K562 (cell line): ENCODE measurements at regions not wholly inside any gene's neighbourhood (a gene's known extent, or its start where the extent isn't known, plus 50 kb on each side); places are given as distances from the start of the nearest gene placed in this dataset.

Source experiments
- ATAC-seq: fragments of 200-7000 bp; cut with Tn5 transposase; 3 replicates; pipeline ENCODE4 v1.9.1; 2020; ENCODE audit warnings: moderate library complexity
- BruUV-seq: library from RNA; stranded (reverse); fragments of 400-500 nt; replicated peaks from 2 replicates; lab custom pipeline; 2021; lab: Mats Ljungman, UMichigan
- CTCF ChIA-PET: fragments of 300-600 bp; formaldehyde crosslinking; extraction: SDS; loops from one replicate; lab custom pipeline; 2021; ENCODE audit warnings: low intra/inter-chr PET ratio; lab: Yijun Ruan, JAX
- POLR2A ChIA-PET: fragments of 300-600, 350-650 bp; sonication (Branson Sonifier 250); formaldehyde crosslinking; extraction: SDS; loops from one replicate; lab custom pipeline; 2021; ENCODE audit warnings: antibody characterized with exemption, inconsistent platforms; lab: Yijun Ruan, JAX
- DNase-seq, 4 experiments: peaks; one replicate each; pipeline versions ENCODE4 v3.0.0 to v3.0.0-alpha.2; 2011 to 2018; ENCODE audit warnings: low spot score in 3 of 4, mixed read lengths in 3 of 4; ENCODE audit errors: extremely low read depth in 1 of 4
- FAIRE-seq: peaks from 2 replicates; lab custom pipeline; 2011; peaks lifted over from hg19 to GRCh38; lab: Jason Lieb, UNC
- H2AFZ ChIP-seq: 2 replicates; pipeline ENCODE4 v1.6.0; 2011; ENCODE audit warnings: low read depth, low read length, control low read depth, inconsistent platforms
- H3K27ac ChIP-seq: fragments of 200-600 bp; 3 replicates; pipeline ENCODE4 v1.8.0; 2011; ENCODE audit warnings: low read depth, mild to moderate bottlenecking, control low read depth, inconsistent platforms, low read length, moderate library complexity, mixed read lengths; ENCODE audit errors: extremely low read depth
- H3K27me3 ChIP-seq, 2 experiments: fragments of 300-600 bp in 1 of 2; 2 replicates in 1 of 2; 3 replicates in 1 of 2; pipeline versions ENCODE4 v1.6.0 to v1.8.0; 2011; ENCODE audit warnings: inconsistent platforms in 2 of 2, low read length in 2 of 2, mild to moderate bottlenecking in 1 of 2, mixed read lengths in 1 of 2, moderate library complexity in 1 of 2; ENCODE audit not compliant: control insufficient read depth in 2 of 2, insufficient read depth in 2 of 2
- H3K36me3 ChIP-seq: fragments of 300-600 bp; 3 replicates; pipeline ENCODE4 v1.8.0; 2011; ENCODE audit warnings: mild to moderate bottlenecking, low read length, inconsistent platforms; ENCODE audit not compliant: control insufficient read depth, insufficient read depth
- H3K4me1 ChIP-seq, 2 experiments: fragments of 200-600 bp in 1 of 2; replicated peaks in 1 of 2; 2 replicates in 1 of 2; 3 replicates in 1 of 2; pipeline versions ENCODE4 v1.5.1 to v1.8.0; 2011; ENCODE audit warnings: inconsistent platforms in 2 of 2, low read length in 2 of 2, mild to moderate bottlenecking in 1 of 2, mixed read lengths in 1 of 2, moderate library complexity in 1 of 2; ENCODE audit not compliant: control insufficient read depth in 2 of 2, insufficient read depth in 2 of 2
- H3K4me2 ChIP-seq: 2 replicates; pipeline ENCODE4 v1.6.1; 2011; ENCODE audit warnings: low read length, control low read depth, inconsistent platforms, mixed read lengths; ENCODE audit not compliant: insufficient read depth
- H3K4me3 ChIP-seq: fragments of 200-600 bp; sonication (generic), shearing (Covaris generic); 2 replicates; pipeline ENCODE4 v1.5.1; 2016; ENCODE audit warnings: control low read depth, inconsistent platforms
- H3K79me2 ChIP-seq: fragments of 200-600 bp; 3 replicates; pipeline ENCODE4 v1.8.0; 2011; ENCODE audit warnings: low read length, inconsistent platforms; ENCODE audit not compliant: control insufficient read depth, insufficient read depth
- H3K9ac ChIP-seq, 2 experiments: 2 replicates each; pipeline versions ENCODE4 v1.6.0 to v1.6.1; 2011; ENCODE audit warnings: low read depth in 2 of 2, low read length in 2 of 2, control low read depth in 1 of 2, inconsistent platforms in 1 of 2, mild to moderate bottlenecking in 1 of 2, mixed read lengths in 1 of 2; ENCODE audit not compliant: insufficient read depth in 1 of 2
- H3K9me1 ChIP-seq: one replicate; pipeline ENCODE4 v1.6.0; 2011; ENCODE audit warnings: inconsistent platforms, mild to moderate bottlenecking, low read length, moderate library complexity; ENCODE audit not compliant: control insufficient read depth, insufficient read depth
- H3K9me3 ChIP-seq: replicated peaks from 2 replicates; pipeline ENCODE4 v1.5.1; 2011; ENCODE audit warnings: low read depth, low read length, inconsistent platforms; ENCODE audit not compliant: control insufficient read depth, insufficient read depth
- H4K20me1 ChIP-seq: replicated peaks from 2 replicates; pipeline ENCODE4 v1.6.1; 2011; ENCODE audit warnings: low read length, inconsistent platforms, mixed read lengths; ENCODE audit not compliant: control insufficient read depth, insufficient read depth
- DEAF1 ChIP-seq: fragments of 450-650 bp; formaldehyde crosslinking; IDR thresholded peaks from 2 replicates; pipeline ENCODE4 v1.4.0; 2020; ENCODE audit warnings: mild to moderate bottlenecking, moderate library complexity
- FOXK2 ChIP-seq, 2 experiments: fragments of 450-650 bp; IDR thresholded peaks in 1 of 2; conservative IDR thresholded peaks in 1 of 2; 2 replicates each; pipeline ENCODE4 v1.6.1; 2016; ENCODE audit warnings: low read depth in 2 of 2, mild to moderate bottlenecking in 1 of 2
- KLF13 ChIP-seq: fragments of 450-650 bp; IDR thresholded peaks from 2 replicates; pipeline ENCODE4 v1.6.1; 2016; ENCODE audit warnings: missing genetic modification characterization, low read depth, mild to moderate bottlenecking, missing compliant biosample characterization, moderate library complexity, borderline replicate concordance
- LEF1 ChIP-seq: fragments of 450-650 bp; IDR thresholded peaks from 2 replicates; pipeline ENCODE4 v1.6.1; 2016; ENCODE audit warnings: mild to moderate bottlenecking
- MED1 ChIP-seq: sonication (generic); formaldehyde crosslinking; IDR thresholded peaks from 2 replicates; pipeline ENCODE4 v1.8.1; 2023; ENCODE audit warnings: missing genetic modification reagents, borderline replicate concordance
- NFATC3 ChIP-seq: fragments of 450-650 bp; IDR thresholded peaks from 2 replicates; pipeline ENCODE4 v1.6.1; 2017; ENCODE audit warnings: mild to moderate bottlenecking
- POLR2AphosphoS5 ChIP-seq: IDR thresholded peaks from 2 replicates; pipeline ENCODE4 v1.6.1; 2011; ENCODE audit warnings: mild to moderate bottlenecking, low read depth, low read length, moderate library complexity; ENCODE audit not compliant: control insufficient read depth, insufficient read depth
- RREB1 ChIP-seq: fragments of 250-450 bp; sonication (Bioruptor Pico); IDR thresholded peaks from 2 replicates; pipeline ENCODE4 v1.4.0; 2020
- SRF ChIP-seq, 2 experiments: fragments of 250-450, 450-650 bp in 1 of 2; sonication (Bioruptor Pico) in 1 of 2; sonication (generic) in 1 of 2; formaldehyde crosslinking; IDR thresholded peaks; 2 replicates each; pipeline versions ENCODE4 v1.5.0 to v1.5.1; 2020 to 2022; ENCODE audit warnings: mild to moderate bottlenecking in 1 of 2, missing genetic modification reagents in 1 of 2
- SRSF3 ChIP-seq: fragments of 200-400 bp; formaldehyde crosslinking; IDR thresholded peaks from 2 replicates; pipeline ENCODE4 v1.6.1; 2016; ENCODE audit warnings: mild to moderate bottlenecking, low read length, moderate library complexity; ENCODE audit not compliant: insufficient read depth
- TFAP4 ChIP-seq: sonication (generic); formaldehyde crosslinking; IDR thresholded peaks from 2 replicates; pipeline ENCODE4 v1.8.0; 2022; ENCODE audit warnings: missing genetic modification reagents, mild to moderate bottlenecking, moderate library complexity, borderline replicate concordance
- ZBTB33 ChIP-seq: sonication (generic); formaldehyde crosslinking; IDR thresholded peaks from 2 replicates; pipeline ENCODE4 v1.8.1; 2023; ENCODE audit warnings: mild to moderate bottlenecking, missing genetic modification reagents
- WGBS: fragments of 100-300 bp; shearing (Covaris generic); methylation state at CpG from one replicate; pipeline ENCODE4 v1.1.6; 2016; ENCODE audit warnings: low coverage, mixed read lengths; ENCODE audit not compliant: insufficient coverage; ENCODE audit errors: missing lambda C conversion rate; 5-methylcytosine and 5-hydroxymethylcytosine counted together
- in situ Hi-C: fragments of 300-500 bp; cut with MboI; formaldehyde crosslinking; loops from 4 replicates; pipeline ENCODE4 v1.15.0; 2018; ENCODE audit warnings: inconsistent platforms, mixed read lengths
- intact Hi-C: fragments of 100-400 bp; cut with micrococcal nuclease; formaldehyde crosslinking; loops from 2 replicates; pipeline ENCODE4 v1.14.2; 2022

- in situ Hi-C loops = no loop called here
- WGBS = 0% methylated on average over 1 of the region's 1 CpG
- ChIA-PET POLR2A (no interaction called here), CTCF (no interaction called here)
- H3K4me1 ChIP-seq = no peaks in the 10 kb centered on the region
- no peak overlapping the region for H3K4me3 ChIP-seq
- no peak overlapping the region for H2AFZ ChIP-seq
- ATAC-seq (no peak), FAIRE-seq (no peak), DNase-seq (no peak)
- no peaks in the 10 kb centered on the region for H3K79me2 ChIP-seq
- intact Hi-C loops = no loop called here
- H3K9me3 ChIP-seq = no peaks in the 10 kb centered on the region; the same call in 1 of the 2 replicates
- H3K9me1 ChIP-seq = no peaks in the 10 kb centered on the region
- BruUV-seq = no TSS peak
- no peaks in the 10 kb centered on the region for H4K20me1 ChIP-seq
- H3K4me2 ChIP-seq = no peak overlapping the region
- H3K27ac ChIP-seq = no peak overlapping the region
- H3K36me3 ChIP-seq = no peaks in the 10 kb centered on the region
- no peaks in the 10 kb centered on the region for H3K27me3 ChIP-seq
- H3K9ac ChIP-seq = no peak overlapping the region
- TF ChIP-seq NFATC3 = no peak
- TF ChIP-seq SRSF3 = no peak
- no peak for TF ChIP-seq TFAP4
- TF ChIP-seq DEAF1 (CRISPR knock-in tag) = no peak
- no peak for TF ChIP-seq KLF13
- TF ChIP-seq POLR2AphosphoS5 = no peak
- no peak for TF ChIP-seq FOXK2 (conservative IDR thresholded peaks at IDR 0.05 in 1 of 2, IDR thresholded peaks at IDR 0.05 in 1 of 2; ENCODE audit: low read depth in 2 of 2)
- TF ChIP-seq LEF1 = no peak
- TF ChIP-seq MED1 (CRISPR knock-in tag) = no peak
- no peak for TF ChIP-seq SRF (CRISPR knock-in tag; IDR thresholded peaks at IDR 0.05)
- no peak for TF ChIP-seq ZBTB33 (CRISPR knock-in tag)
- TF ChIP-seq RREB1 (CRISPR knock-in tag) = no peak
Observed at GRCh38 chr9:115832031-115832430, 321.6 kb upstream of the PAPPA start.
